ENCODE measurements at regions not wholly inside any gene's neighbourhood (a gene's known extent, or its start where the extent isn't known, plus 50 kb on each side); places are given as distances from the start of the nearest gene placed in this dataset.

DNA sequence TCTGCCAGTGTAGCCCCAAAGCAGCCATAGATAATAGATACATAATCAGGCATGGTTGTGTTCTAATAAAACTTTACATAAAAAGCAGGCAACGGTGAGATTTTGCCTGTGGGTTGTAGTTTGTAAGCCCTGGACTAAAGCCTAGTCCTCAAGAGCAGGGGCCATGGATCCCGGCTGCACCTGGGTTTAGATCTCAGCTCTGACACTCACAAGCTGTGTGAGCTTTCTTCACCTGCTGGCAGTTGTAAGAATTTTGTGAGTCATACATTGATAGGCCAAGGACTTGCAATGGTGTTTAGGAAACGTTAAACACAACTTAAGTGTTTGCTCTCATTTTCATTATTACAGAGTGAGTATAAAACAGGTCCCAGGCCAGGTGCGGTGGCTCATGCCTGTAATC is 395.8 kb upstream of the TBX3 start:
- peaks cover 8% of the 10 kb centered on the region for H3K9me3 ChIP-seq (ENCODE audit: control insufficient read depth, low read length)
- DNase-seq (no peak), ATAC-seq (ENCODE audit: low FRiP score) (no peak)
- H3K27ac ChIP-seq (ENCODE audit: low read depth in 1 of 2, low read length in 2 of 2), result no peak overlapping the region
- no peaks in the 10 kb centered on the region for H3K36me3 ChIP-seq (ENCODE audit: control insufficient read depth in 1 of 2, insufficient read depth in 2 of 2, low read length in 1 of 2)
- H3K4me3 ChIP-seq (ENCODE audit: low read length in 2 of 2), result no peak overlapping the region
- H3K27me3 ChIP-seq (ENCODE audit: control insufficient read depth in 1 of 2, insufficient read depth in 2 of 2, low read length in 1 of 2), result no peaks in the 10 kb centered on the region
- 72 to 73% methylated on average over 4 of the region's 4 CpGs for WGBS, 2 donors
- intact Hi-C loops (cut with DNase I), result no loop called here
- H3K4me1 ChIP-seq (ENCODE audit: control insufficient read depth in 1 of 2, insufficient read depth in 2 of 2, low read length in 2 of 2), result no peaks in the 10 kb centered on the region

- intact Hi-C loops (cut with DNase I), result no loop called here
- H3K27me3 ChIP-seq (ENCODE audit: control insufficient read depth in 1 of 2, insufficient read depth in 2 of 2, low read length in 1 of 2), result no peaks in the 10 kb centered on the region
- ATAC-seq (ENCODE audit: low FRiP score), result no peak
- no peak overlapping the region for H3K27ac ChIP-seq (ENCODE audit: low read depth in 1 of 2, low read length in 2 of 2)
- no peaks in the 10 kb centered on the region for H3K36me3 ChIP-seq (ENCODE audit: control insufficient read depth in 1 of 2, insufficient read depth in 2 of 2, low read length in 1 of 2)
- H3K9me3 ChIP-seq (ENCODE audit: control insufficient read depth, low read length), result peaks cover 8% of the 10 kb centered on the region
- 36 to 39% methylated on average over 6 of the region's 6 CpGs for WGBS, 2 donors
- no peaks in the 10 kb centered on the region for H3K4me1 ChIP-seq (ENCODE audit: control insufficient read depth in 1 of 2, insufficient read depth in 2 of 2, low read length in 2 of 2)
- no peak for DNase-seq
- no peak overlapping the region for H3K4me3 ChIP-seq (ENCODE audit: low read length in 2 of 2)
These were observed 395.0 kb upstream of the TBX3 start for GRCh38 chr12:115078990-115079389.

- Histone ChIP-seq H3K27me3 (ENCODE audit: control insufficient read depth in 1 of 2, insufficient read depth in 2 of 2, low read length in 1 of 2) (no peaks in the 10 kb centered on the region), H3K9me3 (ENCODE audit: control insufficient read depth, low read length) (peaks cover 8% of the 10 kb centered on the region), H3K4me1 (ENCODE audit: control insufficient read depth in 1 of 2, insufficient read depth in 2 of 2, low read length in 2 of 2) (no peaks in the 10 kb centered on the region), H3K27ac (ENCODE audit: low read depth in 1 of 2, low read length in 2 of 2) (no peak overlapping the region), H3K36me3 (ENCODE audit: control insufficient read depth in 1 of 2, insufficient read depth in 2 of 2, low read length in 1 of 2) (no peaks in the 10 kb centered on the region), H3K4me3 (ENCODE audit: low read length in 2 of 2) (no peak overlapping the region)
- intact Hi-C loops (cut with DNase I), result no loop called here
- DNase-seq (no peak), ATAC-seq (ENCODE audit: low FRiP score) (no peak)
- WGBS, 2 donors, result 82 to 83% methylated on average over 4 of the region's 4 CpGs
These were observed 394.4 kb upstream of the TBX3 start for GRCh38 chr12:115078334-115078733.

DNA sequence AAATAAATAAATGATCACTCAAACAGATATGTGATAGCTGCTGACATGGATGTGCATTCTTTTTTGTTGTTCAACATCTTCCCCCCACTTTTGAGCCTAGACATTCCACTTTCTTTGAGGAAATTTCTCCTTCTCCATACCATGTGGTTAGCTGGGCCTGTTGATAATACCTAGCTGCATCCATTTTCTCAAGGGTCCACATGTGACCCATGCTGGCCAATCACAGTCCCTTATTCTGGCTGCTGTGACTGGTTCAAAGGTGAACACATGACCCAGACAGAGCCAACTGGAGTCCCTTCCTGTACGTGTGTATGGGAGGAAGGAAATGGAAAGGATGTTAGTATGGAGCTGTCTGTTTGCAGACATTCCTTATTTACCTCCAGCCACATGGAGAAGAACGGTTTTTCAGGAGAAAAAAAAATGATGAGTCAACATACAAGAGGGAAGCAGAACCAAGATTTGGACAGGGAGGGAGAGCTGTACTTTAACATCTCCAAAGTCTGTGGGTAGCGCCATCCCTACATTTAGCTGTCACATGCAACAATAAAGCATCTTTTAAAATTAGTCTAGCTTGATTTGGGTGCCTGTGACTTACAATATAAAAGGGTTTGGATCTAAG is 391.7 kb upstream of the TBX3 start:
- Histone ChIP-seq H3K9me3 (ENCODE audit: control insufficient read depth, low read length) (peaks cover 6% of the 10 kb centered on the region), H3K27me3 (ENCODE audit: control insufficient read depth in 1 of 2, insufficient read depth in 2 of 2, low read length in 1 of 2) (no peaks in the 10 kb centered on the region), H3K4me3 (ENCODE audit: low read length in 2 of 2) (no peak overlapping the region), H3K36me3 (ENCODE audit: control insufficient read depth in 1 of 2, insufficient read depth in 2 of 2, low read length in 1 of 2) (no peaks in the 10 kb centered on the region), H3K27ac (ENCODE audit: low read depth in 1 of 2, low read length in 2 of 2) (no peak overlapping the region), H3K4me1 (ENCODE audit: control insufficient read depth in 1 of 2, insufficient read depth in 2 of 2, low read length in 2 of 2) (no peaks in the 10 kb centered on the region)
- no peak for DNase-seq
- ATAC-seq (ENCODE audit: low FRiP score), result no peak
- intact Hi-C loops (cut with DNase I), result no loop called here
- WGBS, 2 donors, result 71 to 75% methylated on average over 3 of the region's 3 CpGs

GRCh38 chr12:115074617-115075016 is 390.6 kb upstream of the TBX3 start:
- Histone ChIP-seq H3K27me3 (ENCODE audit: control insufficient read depth in 1 of 2, insufficient read depth in 2 of 2, low read length in 1 of 2) (no peaks in the 10 kb centered on the region), H3K9me3 (ENCODE audit: control insufficient read depth, low read length) (peaks cover 6% of the 10 kb centered on the region), H3K36me3 (ENCODE audit: control insufficient read depth in 1 of 2, insufficient read depth in 2 of 2, low read length in 1 of 2) (no peaks in the 10 kb centered on the region), H3K27ac (ENCODE audit: low read depth in 1 of 2, low read length in 2 of 2) (no peak overlapping the region), H3K4me1 (ENCODE audit: control insufficient read depth in 1 of 2, insufficient read depth in 2 of 2, low read length in 2 of 2) (no peaks in the 10 kb centered on the region), H3K4me3 (ENCODE audit: low read length in 2 of 2) (no peak overlapping the region)
- DNase-seq (no peak), ATAC-seq (ENCODE audit: low FRiP score) (no peak)
- 49 to 67% methylated on average over 5 of the region's 5 CpGs for WGBS, 2 donors
- intact Hi-C loops (cut with DNase I), result no loop called here

GRCh38 chr12:115072712-115073111 is 388.7 kb upstream of the TBX3 start:
- intact Hi-C loops (cut with DNase I), result no loop called here
- 54 to 60% methylated on average over 10 of the region's 10 CpGs for WGBS, 2 donors
- Histone ChIP-seq H3K4me3 (ENCODE audit: low read length in 2 of 2) (no peak overlapping the region), H3K4me1 (ENCODE audit: control insufficient read depth in 1 of 2, insufficient read depth in 2 of 2, low read length in 2 of 2) (no peaks in the 10 kb centered on the region), H3K27ac (ENCODE audit: low read depth in 1 of 2, low read length in 2 of 2) (no peak overlapping the region), H3K27me3 (ENCODE audit: control insufficient read depth in 1 of 2, insufficient read depth in 2 of 2, low read length in 1 of 2) (no peaks in the 10 kb centered on the region), H3K9me3 (ENCODE audit: control insufficient read depth, low read length) (peaks cover 6% of the 10 kb centered on the region), H3K36me3 (ENCODE audit: control insufficient read depth in 1 of 2, insufficient read depth in 2 of 2, low read length in 1 of 2) (no peaks in the 10 kb centered on the region)
- DNase-seq (no peak), ATAC-seq (ENCODE audit: low FRiP score) (no peak)

GRCh38 chr12:115070313-115070712 is 386.3 kb upstream of the TBX3 start:
- no peak overlapping the region for H3K4me3 ChIP-seq (ENCODE audit: low read length in 2 of 2)
- no peaks in the 10 kb centered on the region for H3K36me3 ChIP-seq (ENCODE audit: control insufficient read depth in 1 of 2, insufficient read depth in 2 of 2, low read length in 1 of 2)
- no peaks in the 10 kb centered on the region for H3K4me1 ChIP-seq (ENCODE audit: control insufficient read depth in 1 of 2, insufficient read depth in 2 of 2, low read length in 2 of 2)
- intact Hi-C loops (cut with DNase I), result no loop called here
- DNase-seq, result no peak
- H3K27ac ChIP-seq (ENCODE audit: low read depth in 1 of 2, low read length in 2 of 2), result no peak overlapping the region
- no peaks in the 10 kb centered on the region for H3K9me3 ChIP-seq (ENCODE audit: control insufficient read depth, low read length)
- H3K27me3 ChIP-seq (ENCODE audit: control insufficient read depth in 1 of 2, insufficient read depth in 2 of 2, low read length in 1 of 2), result no peaks in the 10 kb centered on the region
- 83 to 84% methylated on average over 2 of the region's 2 CpGs for WGBS, 2 donors
- no peak for ATAC-seq (ENCODE audit: low FRiP score)

- Histone ChIP-seq H3K27me3 (ENCODE audit: control insufficient read depth in 1 of 2, insufficient read depth in 2 of 2, low read length in 1 of 2) (no peaks in the 10 kb centered on the region), H3K36me3 (ENCODE audit: control insufficient read depth in 1 of 2, insufficient read depth in 2 of 2, low read length in 1 of 2) (no peaks in the 10 kb centered on the region), H3K4me1 (ENCODE audit: control insufficient read depth in 1 of 2, insufficient read depth in 2 of 2, low read length in 2 of 2) (no peaks in the 10 kb centered on the region), H3K4me3 (ENCODE audit: low read length in 2 of 2) (no peak overlapping the region), H3K27ac (ENCODE audit: low read depth in 1 of 2, low read length in 2 of 2) (no peak overlapping the region), H3K9me3 (ENCODE audit: control insufficient read depth, low read length) (peaks cover 1% of the 10 kb centered on the region)
- intact Hi-C loops (cut with DNase I), result no loop called here
- WGBS, 2 donors, result 96 to 97% methylated on average over 2 of the region's 2 CpGs
- DNase-seq, result no peak
- ATAC-seq (ENCODE audit: low FRiP score), result no peak
These were observed 380.3 kb upstream of the TBX3 start for GRCh38 chr12:115064296-115064695.

DNA sequence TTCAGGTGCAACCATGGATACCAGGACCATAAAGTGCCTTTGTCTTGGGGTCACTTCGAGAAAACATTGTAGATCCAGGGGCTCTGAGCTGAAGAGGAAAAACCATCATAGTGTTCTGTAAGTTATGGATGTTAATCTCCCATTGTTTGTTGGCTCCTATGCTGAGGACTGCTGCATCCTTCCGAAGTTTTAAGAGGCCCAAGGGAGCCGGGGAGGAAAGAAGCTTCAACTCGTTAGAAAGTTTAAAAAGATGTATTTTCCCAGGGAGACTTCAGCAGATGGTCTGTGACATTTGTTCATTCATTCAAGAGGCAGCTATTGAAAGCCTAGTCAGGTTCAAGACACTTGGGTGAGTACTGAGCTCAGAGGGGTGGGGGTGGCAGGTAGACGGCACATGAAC is 378.8 kb upstream of the TBX3 start:
- H3K9me3 ChIP-seq (ENCODE audit: control insufficient read depth, low read length), result peaks cover 1% of the 10 kb centered on the region
- no peak overlapping the region for H3K4me3 ChIP-seq (ENCODE audit: low read length in 2 of 2)
- H3K27ac ChIP-seq (ENCODE audit: low read depth in 1 of 2, low read length in 2 of 2), result no peak overlapping the region
- 60 to 76% methylated on average over 5 of the region's 5 CpGs for WGBS, 2 donors
- H3K36me3 ChIP-seq (ENCODE audit: control insufficient read depth in 1 of 2, insufficient read depth in 2 of 2, low read length in 1 of 2), result no peaks in the 10 kb centered on the region
- intact Hi-C loops (cut with DNase I), result no loop called here
- H3K4me1 ChIP-seq (ENCODE audit: control insufficient read depth in 1 of 2, insufficient read depth in 2 of 2, low read length in 2 of 2), result no peaks in the 10 kb centered on the region
- DNase-seq, result no peak
- no peak for ATAC-seq (ENCODE audit: low FRiP score)
- no peaks in the 10 kb centered on the region for H3K27me3 ChIP-seq (ENCODE audit: control insufficient read depth in 1 of 2, insufficient read depth in 2 of 2, low read length in 1 of 2)

Measured in aorta (tissue), 5 donors.